ENCODE measurements at regions not wholly inside any gene's neighbourhood (a gene's known extent, or its start where the extent isn't known, plus 50 kb on each side); places are given as distances from the start of the nearest gene placed in this dataset.
"Not testable (repeated sequence)": the region's sequence is repeated elsewhere in the genome, so short reads cannot be mapped to it uniquely, and the experiment has no call there.

DNA sequence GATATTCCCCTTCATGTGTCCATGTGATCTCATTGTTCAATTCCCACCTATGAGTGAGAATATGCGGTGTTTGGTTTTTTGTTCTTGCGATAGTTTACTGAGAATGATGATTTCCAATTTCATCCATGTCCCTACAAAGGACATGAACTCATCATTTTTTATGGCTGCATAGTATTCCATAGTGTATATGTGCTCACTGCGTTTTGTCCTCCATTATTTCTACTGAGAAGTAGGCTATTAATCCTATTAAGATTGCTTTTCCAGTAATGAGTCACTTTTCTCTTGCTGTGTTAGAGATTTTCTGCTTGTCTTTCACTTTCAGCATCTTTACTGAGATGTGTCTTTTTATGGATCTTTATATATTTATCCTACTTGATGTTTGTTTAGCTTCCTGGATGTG is 492.1 kb downstream of the SUCLG1 start:
- H3K27ac ChIP-seq (ENCODE audit: extremely low read depth, low read depth, low read length); in situ Hi-C loops (cut with MboI); H3K27me3 ChIP-seq (ENCODE audit: control insufficient read depth in 2 of 2, insufficient read depth in 2 of 2, low read length in 2 of 2); H3K9me1 ChIP-seq (ENCODE audit: control insufficient read depth, insufficient read depth, low read length); intact Hi-C loops (cut with micrococcal nuclease); FAIRE-seq; H3K4me2 ChIP-seq (ENCODE audit: insufficient read depth, low read length); H3K79me2 ChIP-seq (ENCODE audit: control insufficient read depth, insufficient read depth, low read length); H3K9ac ChIP-seq (ENCODE audit: insufficient read depth in 1 of 2, low read depth in 2 of 2, low read length in 2 of 2); H3K4me3 ChIP-seq; H3K36me3 ChIP-seq (ENCODE audit: control insufficient read depth, insufficient read depth, low read length); POLR2A ChIA-PET; ATAC-seq; CTCF ChIA-PET (ENCODE audit: low intra/inter-chr PET ratio); H2AFZ ChIP-seq (ENCODE audit: low read depth, low read length); BruUV-seq (replicated peaks); H4K20me1 ChIP-seq (replicated peaks; ENCODE audit: control insufficient read depth, insufficient read depth, low read length); H3K9me3 ChIP-seq (replicated peaks; ENCODE audit: control insufficient read depth, insufficient read depth, low read depth, low read length); DNase-seq (ENCODE audit: extremely low read depth in 1 of 4, low spot score in 3 of 4): not testable (repeated sequence)
- peaks cover 3 to 37% of the 10 kb centered on the region in 2 experiments; a peak in 4 of 5 replicates for H3K4me1 ChIP-seq (replicated peaks in 1 of 2; ENCODE audit: control insufficient read depth in 2 of 2, insufficient read depth in 2 of 2, low read length in 2 of 2)
- peak in 1 of 2 experiments; percentile 34; a peak in 2 of 4 replicates for TF ChIP-seq KDM1A (IDR thresholded peaks at IDR 0.05)
- TF ChIP-seq RBM25 (IDR thresholded peaks at IDR 0.05; ENCODE audit: low read depth, low read length, severe bottlenecking) = peak; percentile 22
- TF ChIP-seq BCOR (IDR thresholded peaks at IDR 0.05) = peak; percentile 72
- peak; percentile 71 for TF ChIP-seq ZNF146 (CRISPR knock-in tag; IDR thresholded peaks at IDR 0.05; ENCODE audit: unreplicated experiment)
- WGBS (ENCODE audit: insufficient coverage, low coverage, missing lambda C conversion rate) = 63% methylated on average over 1 of the region's 3 CpGs

DNA sequence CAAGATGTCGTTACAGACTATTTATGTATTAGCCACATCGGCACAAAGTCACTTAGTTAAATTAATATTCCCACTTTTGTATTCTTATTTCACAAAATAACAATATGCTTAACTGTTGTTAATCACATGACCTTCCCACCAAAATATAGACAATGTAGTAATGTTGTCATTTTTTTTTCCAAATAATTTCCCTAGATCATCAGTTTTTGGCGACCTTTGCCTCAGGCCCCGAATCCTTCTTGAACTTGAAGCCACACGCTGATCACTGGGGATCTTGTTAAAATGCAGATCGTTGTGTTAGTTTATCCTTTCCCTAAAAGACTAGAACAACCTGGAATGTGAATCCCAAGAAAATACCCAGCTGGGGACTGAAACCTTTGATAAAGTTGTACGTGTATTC is 497.6 kb downstream of the SUCLG1 start:
- no peak for DNase-seq (ENCODE audit: extremely low read depth in 1 of 4, low spot score in 3 of 4)
- H3K4me1 ChIP-seq (replicated peaks in 1 of 2; ENCODE audit: control insufficient read depth in 2 of 2, insufficient read depth in 2 of 2, low read length in 2 of 2) = no peaks in the 10 kb centered on the region
- no TSS peak for BruUV-seq (replicated peaks)
- POLR2A ChIA-PET = no interaction called here
- no peak for FAIRE-seq
- H3K79me2 ChIP-seq (ENCODE audit: control insufficient read depth, insufficient read depth, low read length) = no peaks in the 10 kb centered on the region
- intact Hi-C loops (cut with micrococcal nuclease) = no loop called here
- 71% methylated on average over 7 of the region's 7 CpGs for WGBS (ENCODE audit: insufficient coverage, low coverage, missing lambda C conversion rate)
- H4K20me1 ChIP-seq (replicated peaks; ENCODE audit: control insufficient read depth, insufficient read depth, low read length) = no peaks in the 10 kb centered on the region
- H3K36me3 ChIP-seq (ENCODE audit: control insufficient read depth, insufficient read depth, low read length) = no peaks in the 10 kb centered on the region
- no peaks in the 10 kb centered on the region for H3K9me3 ChIP-seq (replicated peaks; ENCODE audit: control insufficient read depth, insufficient read depth, low read depth, low read length)
- H3K4me2 ChIP-seq (ENCODE audit: insufficient read depth, low read length) = no peak overlapping the region
- CTCF ChIA-PET (ENCODE audit: low intra/inter-chr PET ratio) = no interaction called here
- H3K27me3 ChIP-seq (ENCODE audit: control insufficient read depth in 2 of 2, insufficient read depth in 2 of 2, low read length in 2 of 2) = no peaks in the 10 kb centered on the region
- no peak overlapping the region for H3K4me3 ChIP-seq
- in situ Hi-C loops (cut with MboI) = no loop called here
- no peaks in the 10 kb centered on the region for H3K9me1 ChIP-seq (ENCODE audit: control insufficient read depth, insufficient read depth, low read length)
- H3K9ac ChIP-seq (ENCODE audit: insufficient read depth in 1 of 2, low read depth in 2 of 2, low read length in 2 of 2) = no peak overlapping the region
- no peak overlapping the region for H2AFZ ChIP-seq (ENCODE audit: low read depth, low read length)
- H3K27ac ChIP-seq (ENCODE audit: extremely low read depth, low read depth, low read length) = no peak overlapping the region
- ATAC-seq = no peak
- TF ChIP-seq KLF13 (tag; IDR thresholded peaks at IDR 0.05; ENCODE audit: borderline replicate concordance, low read depth) = no peak
- TF ChIP-seq ZNF316 (IDR thresholded peaks at IDR 0.05) = peak; percentile 24; the same call in 1 of the 2 replicates
- no peak for TF ChIP-seq SAP30 (IDR thresholded peaks at IDR 0.05; ENCODE audit: borderline replicate concordance, insufficient read depth, low read depth, low read length, poor library complexity, severe bottlenecking)
- no peak for TF ChIP-seq COPS2 (conservative IDR thresholded peaks at IDR 0.05)
- TF ChIP-seq HIVEP1 (CRISPR knock-in tag; IDR thresholded peaks at IDR 0.05) = no peak
- TF ChIP-seq ZSCAN29 (IDR thresholded peaks at IDR 0.05) = no peak
- no peak for TF ChIP-seq NCOA1 (IDR thresholded peaks at IDR 0.05; ENCODE audit: low read depth)
- TF ChIP-seq ZNF354B (CRISPR knock-in tag; IDR thresholded peaks at IDR 0.05) = no peak
- TF ChIP-seq ZNF175 (CRISPR knock-in tag; IDR thresholded peaks at IDR 0.05; ENCODE audit: low read depth) = no peak
- TF ChIP-seq, protein P1, sequence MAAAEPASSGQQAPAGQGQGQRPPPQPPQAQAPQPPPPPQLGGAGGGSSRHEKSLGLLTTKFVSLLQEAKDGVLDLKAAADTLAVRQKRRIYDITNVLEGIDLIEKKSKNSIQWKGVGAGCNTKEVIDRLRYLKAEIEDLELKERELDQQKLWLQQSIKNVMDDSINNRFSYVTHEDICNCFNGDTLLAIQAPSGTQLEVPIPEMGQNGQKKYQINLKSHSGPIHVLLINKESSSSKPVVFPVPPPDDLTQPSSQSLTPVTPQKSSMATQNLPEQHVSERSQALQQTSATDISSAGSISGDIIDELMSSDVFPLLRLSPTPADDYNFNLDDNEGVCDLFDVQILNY (CRISPR knock-in tag; IDR thresholded peaks at IDR 0.05) = no peak
- TF ChIP-seq RBM34 (IDR thresholded peaks at IDR 0.05; ENCODE audit: borderline replicate concordance, insufficient read depth, low read length) = no peak
- peak; percentile 17; the same call in 1 of the 2 replicates for TF ChIP-seq C11orf30 (IDR thresholded peaks at IDR 0.05; ENCODE audit: low read depth)
- TF ChIP-seq SRSF1 (IDR thresholded peaks at IDR 0.05; ENCODE audit: low read depth, low read length) = no peak
- TF ChIP-seq ZNF586 (CRISPR knock-in tag; conservative IDR thresholded peaks at IDR 0.05) = no peak
- TF ChIP-seq POLR2H (tag; IDR thresholded peaks at IDR 0.05; ENCODE audit: low read depth) = no peak
